Stimulated activated CD4-positive, alpha-beta T cell treated with anti-CD3 and anti-CD28 coated beads, Interleukin-4, amount 100 ng/mL, for 24 hours (primary cell): ENCODE measurements at regions not wholly inside any gene's neighbourhood (a gene's known extent, or its start where the extent isn't known, plus 50 kb on each side); places are given as distances from the start of the nearest gene placed in this dataset.

Source experiments
- DNase-seq: peaks from one replicate; pipeline ENCODE4 v3.0.0-alpha.2; 2020

DNA sequence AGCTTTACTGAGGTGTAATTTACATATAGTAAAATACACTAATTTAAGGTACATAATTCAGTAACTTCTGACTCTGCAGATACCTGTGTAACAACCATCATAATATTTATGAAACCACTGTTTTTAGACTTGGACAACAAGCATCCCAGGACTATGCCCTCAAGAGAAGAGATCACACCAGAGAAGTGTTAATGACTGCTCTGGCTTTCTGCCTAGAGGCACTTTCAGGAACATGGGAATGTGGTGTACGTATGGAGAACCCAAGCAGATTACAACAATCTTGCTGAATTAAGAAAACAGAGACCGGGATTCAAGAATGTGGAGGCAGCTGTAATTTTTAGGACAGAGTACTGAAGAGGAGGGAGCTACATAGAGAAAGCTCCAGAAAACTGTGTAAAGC, 475.2 kb downstream of the LPIN1 start:
- no peak for DNase-seq

DNA sequence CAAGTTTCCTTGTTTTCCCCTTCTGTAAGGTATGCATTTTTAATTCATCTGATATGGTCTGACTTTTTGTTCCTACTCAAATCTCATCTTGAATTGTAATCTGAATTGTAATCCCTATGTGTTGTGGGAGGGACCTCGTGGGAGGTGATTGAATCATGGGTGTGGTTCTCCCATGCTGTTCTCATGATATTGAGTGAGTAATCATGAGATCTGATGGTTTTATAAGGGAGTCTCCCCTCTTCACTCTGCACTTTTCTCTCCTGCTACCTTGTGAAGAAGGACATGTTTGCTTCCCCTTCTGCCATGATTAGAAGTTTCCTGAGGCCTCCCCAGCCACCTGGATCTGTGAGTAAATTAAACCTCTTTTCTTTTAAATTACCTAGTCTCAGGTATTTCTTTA, 476.1 kb downstream of the LPIN1 start:
- peak; percentile 9 for DNase-seq

DNA sequence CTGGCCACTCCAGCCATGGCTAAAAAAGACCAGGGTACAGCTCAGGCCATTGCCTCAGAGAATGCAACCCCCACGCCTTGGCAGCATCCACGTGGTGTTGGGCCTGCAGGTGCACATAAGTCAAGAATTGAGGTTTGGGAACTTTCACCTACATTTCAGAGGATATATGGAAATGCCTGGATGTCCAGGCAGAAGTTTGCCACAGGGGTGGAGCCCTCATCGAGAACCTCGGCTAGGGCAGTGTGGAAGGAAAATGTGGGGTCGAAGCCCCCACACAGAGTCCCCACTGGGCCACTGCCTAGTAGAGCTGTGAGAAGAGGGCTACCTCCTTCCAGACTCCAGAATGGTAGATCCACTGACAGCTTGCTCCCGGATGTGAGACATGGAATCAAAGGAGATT, 477.3 kb downstream of the LPIN1 start:
- no peak for DNase-seq

- no peak for DNase-seq
Measured at GRCh38 chr2:12226653-12227052, 480.2 kb downstream of the LPIN1 start.

GRCh38 chr2:12227941-12228608, 481.6 kb downstream of the LPIN1 start:
- DNase-seq: no peak

GRCh38 chr2:12231288-12231687, 484.9 kb downstream of the LPIN1 start:
- no peak for DNase-seq

- no peak for DNase-seq
Measured at GRCh38 chr2:12232876-12233275, 483.9 kb upstream of the TRIB2 start.

- no peak for DNase-seq
Measured at GRCh38 chr2:12236136-12236844, 480.4 kb upstream of the TRIB2 start.

DNA sequence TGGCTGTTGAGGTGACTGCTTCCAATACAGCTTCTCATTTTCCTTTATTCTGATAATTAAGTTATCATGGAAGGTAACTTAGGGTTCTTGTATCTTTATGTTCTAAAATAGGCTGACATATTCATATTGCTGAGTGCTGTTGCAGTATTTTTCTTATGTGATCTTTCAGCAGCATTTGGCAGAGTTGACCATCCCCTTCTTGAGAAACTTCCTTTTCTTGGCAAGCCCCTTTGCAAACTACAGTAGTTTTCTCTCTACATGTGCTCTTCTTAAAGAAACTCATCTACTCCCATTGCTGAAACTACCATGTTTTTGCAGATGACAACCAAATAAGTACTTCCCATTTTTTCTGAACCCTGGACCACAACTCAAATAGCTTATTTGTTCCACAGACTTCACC, 476.5 kb upstream of the TRIB2 start:
- no peak for DNase-seq

GRCh38 chr2:12243381-12243780, 473.4 kb upstream of the TRIB2 start:
- no peak for DNase-seq

- no peak for DNase-seq
Measured at GRCh38 chr2:12244070-12244469, 472.7 kb upstream of the TRIB2 start.

DNA sequence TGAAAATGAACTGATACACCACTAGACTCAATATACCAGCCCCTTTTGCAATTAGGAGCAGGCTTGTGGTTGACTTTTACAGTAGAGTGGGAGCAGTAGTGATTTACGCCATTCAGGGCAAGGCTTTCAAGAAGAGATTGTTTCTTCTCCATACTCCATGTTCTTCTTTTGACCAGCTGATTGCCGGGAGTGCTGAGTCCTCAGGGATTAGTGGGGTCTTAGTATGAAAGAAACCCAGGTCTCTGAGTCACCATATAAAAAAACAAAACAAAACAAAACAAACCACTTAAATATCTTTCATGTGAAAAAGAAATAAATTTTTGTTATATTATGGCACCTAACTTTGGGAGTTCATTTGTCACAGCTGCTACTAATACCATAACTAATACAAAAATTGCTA, 465.6 kb upstream of the TRIB2 start:
- no peak for DNase-seq

DNA sequence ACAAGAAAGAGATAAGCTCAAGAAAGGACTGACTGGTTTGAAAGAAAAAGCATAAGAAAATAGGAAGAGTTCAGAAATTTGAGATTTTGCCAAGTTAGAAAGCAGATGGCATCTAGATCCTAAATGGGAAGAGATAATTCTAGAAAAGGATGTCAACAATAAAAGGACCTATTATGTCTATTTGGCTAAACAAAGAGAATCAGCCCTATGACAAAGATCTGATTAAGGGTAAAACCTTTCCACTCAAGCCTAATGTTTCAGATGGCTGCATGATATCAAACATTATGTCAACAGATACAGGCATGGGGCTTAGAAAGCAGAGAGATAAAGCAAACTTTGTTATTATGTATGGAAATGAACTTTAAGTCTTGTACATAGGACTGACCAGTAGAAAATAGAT, 465.0 kb upstream of the TRIB2 start:
- no peak for DNase-seq

- no peak for DNase-seq
Measured at GRCh38 chr2:12253167-12253778, 463.5 kb upstream of the TRIB2 start.

DNA sequence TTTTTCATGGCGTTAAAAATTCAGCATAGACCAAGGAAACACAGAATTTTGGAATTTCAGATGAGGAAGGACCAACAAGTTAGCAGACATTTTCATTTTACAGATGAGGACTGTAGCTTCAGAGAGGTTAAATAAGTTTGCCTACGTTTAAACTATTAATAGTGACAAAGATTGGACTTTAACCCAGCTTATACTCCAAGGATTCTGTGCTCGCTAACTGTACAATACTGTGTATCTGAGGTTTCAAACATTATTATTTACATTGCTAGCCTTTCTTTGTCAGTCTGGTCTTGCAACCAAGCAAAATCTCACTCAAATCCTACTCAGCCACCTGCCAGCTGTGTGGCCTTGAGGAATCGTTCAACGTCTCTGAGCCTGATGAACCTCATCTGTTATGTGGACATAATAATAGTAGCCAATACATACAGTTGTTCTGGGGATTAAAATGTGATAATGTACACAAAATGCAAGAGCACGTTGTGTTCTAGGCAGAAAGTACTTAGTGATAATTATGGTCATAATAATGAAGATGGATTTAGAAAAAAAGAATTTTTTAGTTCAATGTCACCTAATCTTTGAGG, 462.4 kb upstream of the TRIB2 start:
- no peak for DNase-seq

DNA sequence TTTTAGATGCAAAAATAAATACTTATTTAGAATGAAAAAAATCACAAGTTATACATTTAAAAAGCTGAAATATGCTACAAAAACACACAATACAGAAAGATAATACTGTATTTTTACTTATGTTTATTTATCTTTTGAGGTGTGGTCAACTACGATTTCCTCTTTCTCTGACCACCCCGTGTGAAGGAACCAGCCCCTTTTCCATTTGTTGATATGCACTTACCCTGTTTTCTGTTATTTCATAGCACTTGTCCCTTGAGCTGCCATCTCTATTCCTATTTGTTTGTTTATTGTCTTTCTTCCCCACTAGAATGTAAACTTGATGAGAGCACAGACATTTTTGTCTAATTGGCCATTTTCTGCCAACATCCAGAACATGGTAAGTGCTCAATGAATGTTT, 460.5 kb upstream of the TRIB2 start:
- DNase-seq: no peak

- no peak for DNase-seq
Measured at GRCh38 chr2:12257476-12257875, 459.3 kb upstream of the TRIB2 start.

DNA sequence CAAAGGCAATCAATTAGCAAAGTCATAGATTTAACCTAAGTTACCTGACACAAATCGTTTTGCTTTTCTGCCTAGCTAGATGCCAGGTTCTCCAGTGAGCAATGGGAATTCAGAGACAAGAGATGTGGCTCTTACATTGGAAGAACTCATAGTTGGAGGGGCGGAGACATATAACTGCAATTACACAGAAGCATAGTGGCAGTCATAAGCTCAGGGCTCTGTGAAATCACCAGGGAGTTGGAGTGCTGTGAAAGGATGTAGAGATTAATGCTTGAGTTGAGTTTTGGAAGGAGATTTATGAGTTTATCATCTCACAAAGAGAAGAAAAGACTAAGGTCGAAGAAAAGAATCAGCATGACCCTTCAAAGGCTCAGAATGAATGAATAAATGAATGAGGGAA, 457.2 kb upstream of the TRIB2 start:
- no peak for DNase-seq

GRCh38 chr2:12261986-12262680, 454.6 kb upstream of the TRIB2 start:
- no peak for DNase-seq

DNA sequence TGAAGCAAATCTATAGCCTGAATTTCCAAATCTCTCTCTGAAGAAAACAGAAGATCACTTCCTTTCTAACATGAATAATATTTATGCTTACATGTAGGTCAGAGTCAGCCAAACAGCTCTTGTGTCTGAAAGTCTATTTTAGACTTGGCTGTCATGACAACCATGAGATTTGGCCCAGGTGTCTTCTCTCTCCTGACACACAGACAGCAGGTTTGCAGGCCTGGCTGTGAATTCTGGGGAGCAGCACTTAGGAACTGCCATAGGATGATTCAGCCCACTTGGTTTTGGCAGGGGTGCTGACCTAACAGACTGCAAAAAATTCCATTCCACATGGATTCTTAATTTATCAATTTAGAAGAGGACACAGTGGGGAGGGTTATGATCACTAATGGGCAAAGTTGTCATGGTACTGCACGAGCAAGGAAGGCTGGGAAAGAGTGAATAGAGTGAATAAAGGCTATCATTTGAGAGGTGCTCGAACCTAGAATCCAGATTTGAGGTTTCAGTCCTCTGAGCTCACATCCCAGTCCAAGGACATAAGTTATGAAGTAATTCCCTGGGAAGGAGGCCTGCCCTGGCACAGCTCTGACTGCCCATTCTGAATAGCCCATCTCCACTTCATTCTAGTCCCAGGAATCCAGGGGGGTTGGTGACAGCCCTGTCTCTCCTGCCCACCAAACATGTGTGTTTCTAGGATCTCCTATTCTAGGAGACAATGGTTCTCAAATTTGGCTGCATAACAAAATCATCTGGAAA, 453.9 kb upstream of the TRIB2 start:
- DNase-seq: no peak

- no peak for DNase-seq
Measured at GRCh38 chr2:12263730-12264129, 453.0 kb upstream of the TRIB2 start.

GRCh38 chr2:12264146-12264545, 452.6 kb upstream of the TRIB2 start:
- no peak for DNase-seq

GRCh38 chr2:12265646-12266045, 451.1 kb upstream of the TRIB2 start:
- no peak for DNase-seq
